ENCODE measurements at regions not wholly inside any gene's neighbourhood (a gene's known extent, or its start where the extent isn't known, plus 50 kb on each side); places are given as distances from the start of the nearest gene placed in this dataset.
A peak's percentile ranks its signal among the peaks of the same experiment; 100 is the strongest.

- peaks cover 0 to 8% (median 0%) of the 10 kb centered on the region in 4 donors for H3K4me1 ChIP-seq
- H3K27ac ChIP-seq = peak overlapping the region in 1 of 3 donors; percentile 34
- no peaks in the 10 kb centered on the region for H3K36me3 ChIP-seq
- no peak for TF ChIP-seq POLR2A (IDR thresholded peaks at IDR 0.05)
- no peak overlapping the region for H3K4me3 ChIP-seq
- intact Hi-C loops (cut with DNase I) = no loop called here
- no peaks in the 10 kb centered on the region for H3K9me3 ChIP-seq
- 78% methylated on average over 9 of the region's 9 CpGs for WGBS (ENCODE audit: insufficient coverage, low coverage, low lambda C conversion rate, missing lambda C conversion rate)
- no peaks in the 10 kb centered on the region for H3K27me3 ChIP-seq
- DNase-seq (no peak), ATAC-seq (no peak)
These were observed 154.4 kb upstream of the FGGY start for GRCh38 chr1:59142311-59143132.

- Histone ChIP-seq H3K9me3 (no peaks in the 10 kb centered on the region), H3K27ac (peak overlapping the region in 1 of 3 donors; percentile 34), H3K4me3 (no peak overlapping the region), H3K36me3 (no peaks in the 10 kb centered on the region), H3K27me3 (no peaks in the 10 kb centered on the region), H3K4me1 (peaks cover 0 to 8% (median 0%) of the 10 kb centered on the region in 4 donors)
- ATAC-seq = peak; percentile 36 to 57 (median 44)
- TF ChIP-seq POLR2A (IDR thresholded peaks at IDR 0.05) (no peak), CTCF (IDR thresholded peaks at IDR 0.05) (no peak)
- intact Hi-C loops (cut with DNase I) = no loop called here
- no peak for DNase-seq
- whole genome bisulfite sequencing (ENCODE audit: insufficient coverage, low coverage, low lambda C conversion rate, missing lambda C conversion rate) = 24% methylated on average over 2 of the region's 2 CpGs
These were observed 153.8 kb upstream of the FGGY start for GRCh38 chr1:59143133-59143487.

GRCh38 chr1:59143811-59144210 is 153.1 kb upstream of the FGGY start:
- peaks cover 0 to 8% (median 0%) of the 10 kb centered on the region in 4 donors for H3K4me1 ChIP-seq
- WGBS (ENCODE audit: insufficient coverage, low coverage, low lambda C conversion rate, missing lambda C conversion rate) = 42% methylated on average over 2 of the region's 2 CpGs
- no peaks in the 10 kb centered on the region for H3K9me3 ChIP-seq
- ATAC-seq = no peak
- no peak for DNase-seq
- H3K27me3 ChIP-seq = no peaks in the 10 kb centered on the region
- intact Hi-C loops (cut with DNase I) = no loop called here
- no peaks in the 10 kb centered on the region for H3K36me3 ChIP-seq
- no peak for TF ChIP-seq CTCF (IDR thresholded peaks at IDR 0.05)
- TF ChIP-seq POLR2A (IDR thresholded peaks at IDR 0.05) = no peak
- no peak overlapping the region for H3K27ac ChIP-seq
- no peak overlapping the region for H3K4me3 ChIP-seq

DNA sequence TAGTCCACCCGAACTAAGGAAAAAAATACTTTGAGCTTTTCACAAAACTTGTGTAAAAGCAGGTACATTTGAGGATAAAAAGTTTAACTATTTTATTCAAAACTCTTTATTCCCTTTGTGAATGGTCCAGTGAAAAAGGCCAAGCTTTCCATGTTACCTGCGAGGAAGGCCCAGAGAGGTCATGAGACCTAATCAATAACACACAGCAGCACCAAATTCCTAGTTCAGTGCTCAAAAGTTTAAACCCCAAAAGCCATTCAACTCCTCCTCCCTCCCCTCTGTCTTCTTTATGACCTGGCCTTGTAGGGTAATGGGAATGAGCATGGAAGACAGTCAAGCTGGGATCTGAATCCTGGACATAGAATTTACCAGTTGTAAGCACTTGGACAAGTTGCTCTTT is 151.9 kb upstream of the FGGY start:
- no peaks in the 10 kb centered on the region for H3K27me3 ChIP-seq
- peaks cover 0 to 8% (median 0%) of the 10 kb centered on the region in 4 donors for H3K4me1 ChIP-seq
- DNase-seq (no peak), ATAC-seq (no peak)
- WGBS (ENCODE audit: insufficient coverage, low coverage, low lambda C conversion rate, missing lambda C conversion rate) = 79% methylated on average over 1 of the region's 2 CpGs
- no peak overlapping the region for H3K27ac ChIP-seq
- TF ChIP-seq POLR2A (IDR thresholded peaks at IDR 0.05) = no peak
- TF ChIP-seq CTCF (IDR thresholded peaks at IDR 0.05) = no peak
- no peaks in the 10 kb centered on the region for H3K36me3 ChIP-seq
- intact Hi-C loops (cut with DNase I) = no loop called here
- no peak overlapping the region for H3K4me3 ChIP-seq
- H3K9me3 ChIP-seq = no peaks in the 10 kb centered on the region

DNA sequence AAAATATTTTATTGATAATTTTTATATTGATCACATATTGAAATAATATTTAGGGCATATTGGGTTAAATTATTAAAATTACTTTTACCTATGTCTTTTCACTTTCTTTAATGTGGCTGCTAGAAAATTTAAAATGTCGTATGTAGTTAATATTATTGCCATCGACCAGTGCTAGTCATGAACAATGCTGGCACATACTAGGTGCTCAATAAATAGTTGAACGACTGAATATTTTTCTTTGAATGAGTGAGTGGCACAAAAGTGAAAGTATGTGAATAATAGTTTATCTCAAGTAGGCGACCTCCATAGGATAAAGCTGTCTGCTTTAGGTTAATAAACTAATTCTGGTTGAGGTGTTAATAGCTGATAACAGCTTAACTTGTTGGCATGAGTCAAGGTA is 150.8 kb upstream of the FGGY start:
- TF ChIP-seq CTCF (IDR thresholded peaks at IDR 0.05) (no peak), POLR2A (IDR thresholded peaks at IDR 0.05) (no peak)
- no peak overlapping the region for H3K27ac ChIP-seq
- no peaks in the 10 kb centered on the region for H3K36me3 ChIP-seq
- ATAC-seq (no peak), DNase-seq (no peak)
- no peaks in the 10 kb centered on the region for H3K9me3 ChIP-seq
- 79% methylated on average over 4 of the region's 4 CpGs for WGBS (ENCODE audit: insufficient coverage, low coverage, low lambda C conversion rate, missing lambda C conversion rate)
- H3K4me1 ChIP-seq = peaks cover 0 to 7% (median 0%) of the 10 kb centered on the region in 4 donors
- intact Hi-C loops (cut with DNase I) = no loop called here
- no peaks in the 10 kb centered on the region for H3K27me3 ChIP-seq
- H3K4me3 ChIP-seq = peak overlapping the region in 1 of 3 donors; percentile 54
